Dermis microvascular lymphatic vessel endothelial cell (primary cell): ENCODE measurements at regions not wholly inside any gene's neighbourhood (a gene's known extent, or its start where the extent isn't known, plus 50 kb on each side); places are given as distances from the start of the nearest gene placed in this dataset.

Experiments used
- DNase-seq, 2 donors: peaks; one replicate each; pipeline versions ENCODE4 v3.0.0 to v3.0.0-alpha.2; 2010; ENCODE audit warnings: low read depth in 2 of 2

DNA sequence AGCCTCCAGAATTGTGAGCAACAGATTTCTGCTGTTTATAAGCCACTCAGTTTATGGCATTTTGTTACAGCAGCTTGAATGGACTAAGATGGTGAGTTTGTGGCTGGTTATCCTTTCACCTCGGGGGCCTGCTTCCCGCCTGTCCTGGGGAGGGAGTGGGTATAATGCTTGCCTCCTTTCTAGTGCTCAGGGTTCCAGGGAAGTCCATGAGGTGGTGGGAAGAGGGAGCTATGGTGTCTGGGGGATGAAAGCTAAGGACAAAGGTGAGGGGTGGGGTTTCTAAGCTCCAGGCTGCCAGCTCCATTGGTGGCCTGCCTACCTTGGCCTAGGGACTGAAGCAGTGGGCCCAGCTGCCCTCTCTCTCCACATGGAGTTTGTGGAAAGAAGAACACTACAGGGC is 50.2 kb upstream of the SDK2 start:
- DNase-seq, result no peak

DNA sequence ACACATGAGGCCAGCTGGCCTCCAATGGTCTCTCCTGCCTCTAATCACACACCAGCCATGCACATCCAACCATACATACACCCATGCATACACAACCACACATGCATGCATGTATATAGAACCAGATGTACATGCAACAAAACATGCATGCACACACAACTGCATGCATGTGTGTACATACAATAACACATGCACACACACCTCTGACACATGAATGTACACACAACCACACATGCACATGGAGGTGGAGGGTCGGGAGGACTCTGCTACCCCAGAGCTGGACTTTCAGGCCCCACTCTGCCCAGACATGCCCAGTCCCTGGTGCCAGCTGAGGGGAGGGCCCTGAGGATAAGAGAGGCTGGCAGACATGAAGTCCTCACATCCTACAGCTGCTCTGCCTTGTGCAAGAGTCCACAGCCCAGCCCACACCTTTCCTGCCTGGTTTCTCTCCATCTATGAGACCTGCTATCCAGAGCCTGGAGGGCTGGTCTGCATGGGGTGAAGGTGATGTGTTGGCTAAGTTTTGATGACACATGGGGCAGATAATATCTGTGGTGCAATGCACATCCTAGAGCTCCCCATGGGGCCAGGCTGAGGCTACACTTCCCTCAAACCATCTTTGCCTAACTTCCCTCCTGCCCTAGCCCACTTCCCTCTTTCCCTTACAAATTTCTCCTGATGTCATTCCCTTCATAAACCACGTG is 50.9 kb upstream of the SDK2 start:
- no peak for DNase-seq

DNA sequence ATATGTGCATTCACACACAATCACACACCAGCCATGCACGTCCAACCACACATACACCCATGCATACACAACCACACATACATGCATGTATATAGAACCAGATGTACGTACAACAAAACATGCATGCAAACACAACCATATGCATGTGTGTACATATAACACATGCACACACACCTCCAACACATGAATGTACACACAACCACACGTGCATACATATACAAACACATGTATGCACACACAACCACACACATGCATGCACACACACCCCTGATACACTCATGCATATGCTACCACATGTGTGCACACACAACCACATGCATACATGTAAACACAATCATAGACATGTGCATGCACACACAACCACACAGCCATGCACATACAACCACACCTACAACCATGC is 52.0 kb upstream of the SDK2 start:
- no peak for DNase-seq

DNA sequence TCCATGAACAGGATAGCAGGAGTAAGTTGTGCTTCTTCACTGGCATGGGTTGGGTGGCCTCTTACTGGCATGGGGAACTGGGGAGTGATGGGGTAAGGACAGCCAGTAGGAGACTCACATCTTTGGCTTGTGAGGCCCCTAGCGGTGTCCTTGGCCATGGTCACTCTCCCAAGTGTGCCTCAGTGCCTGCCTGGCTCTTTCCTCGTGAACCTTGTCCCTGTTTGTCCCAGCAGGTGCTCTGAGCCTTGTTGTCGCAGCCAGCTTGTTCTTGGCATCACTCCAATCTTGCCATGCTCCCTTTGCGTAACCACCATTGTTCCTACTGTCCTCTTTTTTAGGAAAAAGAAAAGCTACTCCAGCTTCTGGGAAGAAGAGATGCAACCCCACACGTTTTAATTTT is 53.6 kb upstream of the SDK2 start:
- no peak for DNase-seq

DNA sequence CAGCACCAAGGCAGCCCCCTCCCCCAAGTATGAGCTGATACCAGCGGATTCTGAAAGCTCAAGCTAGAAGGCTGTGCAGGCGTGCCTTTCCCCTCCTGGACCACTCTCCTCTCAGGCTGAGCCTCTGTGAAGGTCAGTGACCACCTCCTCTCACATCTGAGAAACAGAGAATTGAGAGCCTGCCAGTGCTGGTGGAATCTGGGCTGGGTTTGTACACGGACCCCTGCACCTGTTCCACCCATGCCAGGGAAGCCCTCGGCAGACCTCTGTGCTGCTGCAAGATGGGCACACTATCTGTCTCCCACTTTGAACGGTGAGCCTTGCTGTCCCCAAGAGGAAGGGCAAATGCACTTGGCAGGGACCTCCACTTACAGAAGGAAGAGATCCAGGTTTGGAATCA is 54.7 kb upstream of the SDK2 start:
- DNase-seq, result no peak

DNA sequence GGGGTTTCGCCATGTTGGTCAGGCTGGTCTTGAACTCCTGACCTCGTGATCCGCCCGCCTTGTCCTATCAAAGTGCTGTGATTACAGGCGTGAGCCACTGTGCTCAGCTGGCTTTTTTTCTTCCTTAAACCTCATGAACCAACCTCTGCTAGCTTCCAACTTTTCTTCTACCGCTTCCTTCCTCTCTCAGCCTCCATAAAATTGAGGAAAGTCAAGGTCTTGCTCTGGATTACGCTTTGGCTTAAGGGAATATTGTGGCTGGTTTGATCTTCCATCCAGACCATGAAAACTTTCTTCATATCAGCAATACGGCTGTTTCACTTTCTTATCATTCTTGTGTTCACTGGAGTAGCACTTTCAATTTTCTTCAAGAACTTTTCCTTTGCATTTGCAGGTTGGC is 57.5 kb upstream of the SDK2 start:
- no peak for DNase-seq

DNA sequence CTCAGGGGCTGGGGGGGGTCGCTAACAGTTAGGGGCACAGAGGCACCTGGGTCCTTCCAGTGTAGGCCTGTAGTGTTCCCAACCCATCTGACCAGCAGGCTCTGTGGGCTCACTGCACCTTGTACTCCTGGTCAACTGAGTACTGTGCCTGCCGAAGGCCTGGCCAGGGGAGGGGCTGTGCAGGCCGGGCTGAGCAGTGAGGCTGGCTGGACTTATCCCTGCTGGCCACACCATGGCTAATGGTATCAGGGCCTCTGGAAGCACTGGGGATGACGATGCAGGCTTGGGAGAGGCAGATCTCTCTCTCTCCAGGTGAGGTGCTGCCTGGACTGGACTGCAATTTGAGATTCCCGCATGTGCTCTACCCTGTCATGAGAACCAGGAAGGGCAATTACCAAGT is 58.9 kb upstream of the SDK2 start:
- no peak for DNase-seq

DNA sequence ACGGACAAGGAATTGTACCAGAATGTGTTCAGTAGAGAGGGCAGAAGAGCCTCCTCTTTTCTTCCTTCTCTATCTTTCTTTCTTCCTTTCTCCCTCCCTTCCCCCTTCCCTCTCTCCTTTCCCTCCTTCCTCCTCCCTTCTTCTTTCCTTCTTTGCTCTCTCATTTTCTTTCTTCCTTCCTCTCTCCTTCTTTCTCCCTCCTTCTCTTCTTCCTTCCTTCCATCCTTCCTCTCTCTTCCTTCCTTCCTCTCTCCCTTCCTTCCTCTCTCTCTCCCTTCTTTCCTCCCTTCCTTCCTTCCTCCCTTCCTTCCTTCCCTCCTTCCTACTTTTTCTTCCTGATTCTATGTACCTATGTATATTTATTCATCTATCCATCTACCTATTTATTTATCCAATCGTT is 59.7 kb upstream of the SDK2 start:
- no peak for DNase-seq

DNA sequence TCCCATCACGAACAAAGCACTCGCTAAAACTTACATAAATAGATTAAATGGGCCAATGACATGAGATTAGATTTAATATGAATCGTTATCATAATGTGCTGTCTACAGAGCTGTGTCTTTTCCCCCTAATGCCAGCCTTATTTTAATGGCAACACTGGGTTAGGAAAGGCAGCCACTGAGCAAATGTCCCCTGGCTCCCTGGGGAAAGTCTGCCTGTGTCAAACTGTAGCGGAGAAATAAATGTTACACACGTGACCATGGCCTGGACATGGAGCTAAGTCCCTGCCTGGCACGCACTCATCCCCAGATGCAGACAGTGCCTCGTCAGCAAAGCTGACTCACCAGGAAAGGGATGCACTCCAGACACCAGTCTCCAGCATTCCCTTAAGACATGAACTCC is 61.3 kb upstream of the SDK2 start:
- no peak for DNase-seq

DNA sequence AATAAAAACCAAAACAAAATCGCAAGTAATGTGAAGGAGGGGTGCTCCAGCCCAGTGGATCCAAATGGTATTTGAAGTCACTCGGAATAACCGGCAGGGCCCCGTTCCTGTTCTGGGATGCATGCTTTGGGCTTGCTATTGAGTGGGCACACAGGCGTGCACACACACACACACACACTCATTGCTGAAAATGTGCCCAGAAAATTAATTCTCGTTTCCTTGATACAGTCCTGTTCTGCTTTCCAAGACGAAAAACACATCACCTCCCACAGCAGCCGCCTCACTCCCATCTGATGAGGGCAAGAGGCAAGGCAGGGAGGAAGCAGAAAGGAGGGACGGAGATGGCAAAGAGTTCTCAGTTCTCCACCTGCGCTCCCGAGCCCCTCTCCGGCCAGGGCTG is 62.2 kb upstream of the SDK2 start:
- no peak for DNase-seq

DNA sequence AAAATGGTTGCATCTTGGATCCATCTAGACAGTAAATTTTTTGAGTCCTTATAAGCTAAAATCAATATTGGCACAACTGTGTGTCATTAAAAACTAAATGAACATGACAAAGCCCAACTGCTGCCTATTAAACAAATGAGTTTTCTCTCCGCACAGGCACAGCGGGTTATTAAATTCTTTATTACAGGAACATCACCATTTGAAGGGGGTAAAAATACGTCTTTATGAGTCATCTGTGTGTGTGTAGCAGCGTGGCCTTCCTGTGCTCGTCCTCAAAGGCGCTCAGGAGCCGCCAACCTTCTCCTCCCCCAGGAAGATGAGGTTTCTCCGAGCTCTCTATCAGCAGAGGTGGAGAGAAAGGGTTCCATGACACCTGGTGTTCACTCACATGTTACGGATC is 62.6 kb upstream of the SDK2 start:
- no peak for DNase-seq

DNA sequence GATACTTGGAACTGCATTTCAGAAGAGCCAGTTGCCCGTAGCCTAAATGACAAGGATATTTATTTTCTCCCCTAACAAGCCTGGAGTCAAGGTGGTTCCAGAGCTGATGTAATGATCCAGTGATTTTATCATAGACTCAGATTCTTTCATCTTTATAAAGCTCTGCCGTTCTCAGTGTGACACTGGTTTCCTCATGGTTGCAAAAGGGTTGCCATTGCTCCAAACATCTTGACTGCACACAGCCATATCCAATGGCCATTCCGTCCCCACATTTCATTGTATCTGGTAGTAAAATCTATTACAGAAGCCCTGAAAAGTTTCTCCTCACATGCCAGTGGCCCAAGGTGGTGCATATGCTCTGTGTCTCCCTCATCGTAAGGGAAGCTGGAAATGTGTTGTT is 63.1 kb upstream of the SDK2 start:
- DNase-seq, result no peak

DNA sequence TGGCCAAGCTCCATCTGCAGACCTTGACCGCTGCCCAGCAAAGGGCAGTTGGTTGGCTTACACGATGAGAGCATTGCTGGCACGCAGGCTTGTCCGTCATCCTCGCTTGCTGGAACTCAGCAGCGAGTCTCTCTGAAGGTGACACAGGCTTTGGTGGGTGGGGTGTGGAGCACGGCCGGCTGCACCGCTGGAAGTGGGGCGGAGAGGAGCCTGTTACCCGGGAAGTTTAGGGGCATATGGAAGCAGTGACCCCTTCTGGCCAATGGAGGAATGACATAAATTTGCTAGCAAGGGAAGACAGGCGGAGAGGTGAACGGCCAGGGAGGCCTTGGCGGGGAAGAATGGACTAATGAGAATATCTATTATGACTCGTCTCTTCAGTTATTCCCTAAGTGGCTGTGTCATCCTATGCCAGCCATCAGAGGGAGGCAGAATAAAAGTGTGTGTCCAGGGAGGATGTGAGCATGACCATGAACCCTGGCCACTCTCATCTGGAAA is 65.9 kb upstream of the SDK2 start:
- peak; percentile 17 to 28 for DNase-seq

DNA sequence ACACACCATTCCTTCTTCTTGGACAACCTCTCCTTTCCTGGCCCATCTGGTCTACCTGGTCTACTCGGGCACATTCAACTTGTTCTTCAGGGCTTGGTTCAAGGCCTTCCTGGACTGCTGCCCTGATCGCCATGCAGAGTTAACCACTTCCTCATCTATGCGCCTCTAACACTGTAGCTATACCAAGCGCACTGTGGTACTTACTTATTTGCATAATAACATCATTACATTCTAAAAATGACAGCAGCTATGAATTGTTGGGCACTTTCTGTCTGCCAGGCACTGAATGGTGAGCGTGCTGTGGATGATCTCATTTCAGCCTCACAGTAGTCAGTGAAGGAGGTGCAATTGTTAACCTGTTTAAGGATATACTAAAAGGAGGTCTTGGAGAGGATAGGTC is 66.9 kb upstream of the SDK2 start:
- DNase-seq, result no peak

DNA sequence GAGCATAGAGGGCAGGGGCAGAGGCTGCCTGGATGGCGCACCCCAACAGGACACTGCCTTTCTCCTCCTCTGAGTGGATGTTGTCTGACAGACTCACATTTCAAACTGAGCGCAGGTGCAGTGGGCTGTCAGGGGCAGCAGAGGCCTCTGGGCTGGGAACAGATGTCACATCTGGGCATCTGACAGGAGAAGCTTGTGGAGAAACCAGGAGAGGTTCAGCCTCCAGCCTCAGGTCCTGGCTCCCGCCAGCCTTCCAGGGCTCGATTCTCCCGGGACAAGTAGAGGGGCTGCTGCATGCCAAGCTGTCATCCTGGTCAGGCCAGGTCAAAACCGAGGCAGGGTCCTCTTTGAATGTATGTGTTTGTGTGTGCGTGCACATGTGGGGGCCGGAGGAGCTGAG is 67.7 kb upstream of the SDK2 start:
- no peak for DNase-seq

DNA sequence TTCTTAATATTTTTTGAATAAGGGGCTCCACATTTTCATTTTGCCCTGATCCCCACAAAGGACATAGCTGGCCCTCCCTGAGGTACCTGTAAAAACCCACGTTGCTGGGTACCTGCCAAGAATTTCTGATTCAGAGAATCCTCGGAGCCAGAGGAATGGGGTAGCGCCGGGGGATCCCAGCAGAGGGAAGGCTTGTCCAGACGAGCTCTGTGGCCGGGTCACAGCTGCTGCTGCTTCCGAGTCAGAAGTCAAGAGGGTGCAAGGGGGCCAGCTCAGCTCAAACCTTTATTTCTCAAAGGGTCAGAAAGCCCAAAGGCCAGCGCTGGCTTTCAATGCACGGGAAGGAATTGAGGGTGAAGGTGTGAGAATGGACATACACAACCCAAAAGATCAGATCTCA is 68.9 kb upstream of the SDK2 start:
- DNase-seq, result no peak

DNA sequence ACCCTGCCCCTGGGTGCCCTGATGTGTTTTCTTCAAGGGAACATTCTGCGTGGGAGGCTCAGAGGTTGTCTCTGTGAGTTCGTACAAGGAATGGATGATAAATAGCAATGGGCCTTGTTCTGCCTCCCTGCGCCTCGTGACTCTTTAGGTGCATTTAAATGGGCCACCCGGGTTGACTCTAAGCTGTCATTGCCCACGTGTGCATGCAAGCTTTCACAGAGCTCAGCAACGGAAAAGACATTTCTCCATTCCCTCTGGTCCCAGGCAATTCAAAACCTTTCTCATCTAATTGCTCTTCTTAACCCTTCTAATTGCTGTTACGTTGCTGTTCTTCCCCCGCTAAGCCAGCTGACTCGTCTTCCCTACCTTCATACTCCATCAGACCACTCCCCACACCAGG is 71.5 kb upstream of the SDK2 start:
- DNase-seq, result no peak

DNA sequence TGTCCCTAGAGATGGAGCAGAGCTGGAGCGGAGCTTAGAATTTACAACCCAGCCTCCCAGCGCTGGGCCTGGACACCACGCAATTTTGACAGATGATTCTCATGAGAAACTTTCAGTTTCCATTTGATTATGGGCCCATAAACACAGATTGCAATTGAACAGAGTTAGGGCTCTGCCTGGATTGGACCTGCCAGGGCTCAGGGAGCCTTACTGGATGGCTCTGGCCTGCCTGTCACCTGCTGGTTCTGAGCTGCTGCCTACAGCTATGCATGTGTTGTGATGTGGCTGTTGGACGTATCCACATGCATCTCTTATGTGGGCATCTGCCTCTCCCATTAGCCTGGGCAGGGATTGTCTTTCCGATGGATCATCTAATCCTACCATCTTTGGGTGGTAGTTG is 73.4 kb upstream of the SDK2 start:
- no peak for DNase-seq

DNA sequence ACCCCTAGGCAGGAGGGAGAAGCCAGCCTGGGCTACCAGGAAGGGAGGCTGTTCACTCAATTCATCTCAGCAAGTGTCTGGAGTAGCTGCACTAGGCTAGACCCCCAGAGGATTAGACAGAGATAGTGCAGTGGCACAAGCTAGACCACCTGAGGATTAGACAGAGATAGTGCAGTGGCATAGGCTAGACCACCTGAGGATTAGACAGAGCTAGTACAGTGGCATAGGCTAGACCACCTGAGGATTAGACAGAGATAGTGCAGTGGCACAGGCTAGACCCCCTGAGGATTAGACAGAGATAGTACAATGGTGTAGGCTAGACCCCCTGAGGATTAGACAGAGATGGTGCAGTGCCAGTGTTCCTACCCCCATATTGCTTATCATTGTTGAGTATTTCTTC is 74.1 kb upstream of the SDK2 start:
- no peak for DNase-seq

DNA sequence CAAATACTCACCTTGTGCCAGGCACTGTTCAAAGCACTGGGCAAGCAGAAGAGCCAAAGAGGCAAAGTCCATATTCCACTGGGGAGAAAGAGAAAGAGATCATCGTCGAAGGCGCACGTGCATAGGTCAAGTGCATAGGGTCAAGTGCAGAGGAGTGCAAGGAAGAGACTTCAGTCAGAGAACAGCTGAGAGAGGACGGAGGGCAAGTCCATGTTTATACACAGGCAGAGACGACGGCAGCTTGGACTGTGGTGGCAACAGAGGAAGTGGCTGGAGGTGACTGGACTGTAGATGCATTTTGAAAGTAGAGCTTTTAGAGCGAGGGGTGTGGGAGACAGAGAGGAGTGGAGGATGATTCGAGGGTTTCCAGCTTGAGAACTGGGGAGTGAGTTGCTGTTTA is 74.7 kb upstream of the SDK2 start:
- DNase-seq, result no peak

DNA sequence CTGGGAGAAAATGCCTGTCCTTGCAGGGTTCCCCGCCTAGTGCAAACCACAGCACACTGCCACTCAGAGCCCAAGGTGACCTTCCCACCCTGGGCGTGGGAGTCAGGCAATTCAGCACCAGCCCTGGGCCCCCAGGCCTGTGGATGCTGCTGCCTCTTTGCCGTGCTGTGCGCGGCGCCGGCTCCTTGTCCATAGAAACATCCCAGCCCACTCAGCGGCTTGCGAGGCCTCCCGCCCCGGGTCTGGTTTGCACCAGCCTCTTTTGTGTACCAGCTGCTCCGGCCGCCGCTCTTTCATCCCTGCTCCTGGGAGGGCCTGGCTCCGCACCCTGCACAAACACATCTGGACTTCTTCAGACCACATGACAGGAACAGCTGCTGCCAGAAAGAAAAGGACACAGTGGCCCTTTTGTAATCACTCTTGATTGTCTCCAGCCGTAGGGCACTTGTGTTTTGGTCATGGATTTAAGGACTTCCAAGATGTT is 75.4 kb upstream of the SDK2 start:
- no peak for DNase-seq

DNA sequence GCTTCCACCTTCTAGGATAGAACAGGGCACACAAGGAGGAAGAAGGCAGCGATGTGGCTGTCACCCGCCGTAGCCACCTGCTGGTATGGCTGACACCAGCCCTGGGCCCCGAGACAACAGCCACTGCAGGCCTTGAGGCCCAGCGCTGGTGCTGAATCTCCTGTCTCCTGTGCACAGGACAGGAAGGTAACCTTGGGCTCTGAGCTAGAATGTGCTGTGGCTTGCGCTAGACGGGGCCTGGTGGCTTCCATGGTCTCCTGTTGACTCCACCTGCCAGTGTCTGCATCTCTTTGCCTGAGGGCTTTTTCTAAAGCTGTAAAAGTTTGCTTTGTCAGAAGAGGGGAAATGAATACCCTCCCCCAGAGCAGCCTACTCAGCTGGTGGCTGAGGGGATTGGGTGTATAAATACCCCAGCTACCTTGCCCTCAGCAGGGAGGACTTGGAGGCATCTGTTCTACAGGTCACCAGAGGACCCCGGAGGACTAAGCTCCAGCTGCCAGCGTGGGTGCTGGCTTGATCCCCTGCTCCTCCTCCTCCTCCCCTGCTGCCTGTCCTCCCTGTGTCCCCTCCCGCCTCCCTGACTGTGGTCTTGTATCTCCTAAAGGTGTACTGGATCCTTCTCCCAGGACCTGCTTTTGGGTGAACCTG is 76.1 kb upstream of the SDK2 start:
- no peak for DNase-seq

DNA sequence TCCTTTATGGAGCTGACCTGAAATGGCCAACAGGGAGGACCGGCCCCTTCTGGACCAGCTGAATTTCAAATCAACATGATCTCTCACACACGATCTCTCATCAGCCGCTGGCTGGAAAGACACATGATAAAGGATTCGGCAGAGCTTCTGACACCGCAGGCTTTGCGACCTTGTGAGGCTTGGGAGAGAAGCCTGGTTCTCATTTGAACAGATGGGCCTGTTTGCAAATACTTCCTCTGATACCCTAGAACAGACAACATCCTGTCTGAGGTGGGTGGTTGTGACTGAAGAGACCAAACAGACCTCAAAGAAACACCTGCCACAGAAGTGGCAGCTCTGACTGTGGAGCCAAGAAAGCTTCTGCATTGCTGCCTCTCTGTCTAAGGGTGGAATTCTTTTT is 77.9 kb upstream of the SDK2 start:
- no peak for DNase-seq

DNA sequence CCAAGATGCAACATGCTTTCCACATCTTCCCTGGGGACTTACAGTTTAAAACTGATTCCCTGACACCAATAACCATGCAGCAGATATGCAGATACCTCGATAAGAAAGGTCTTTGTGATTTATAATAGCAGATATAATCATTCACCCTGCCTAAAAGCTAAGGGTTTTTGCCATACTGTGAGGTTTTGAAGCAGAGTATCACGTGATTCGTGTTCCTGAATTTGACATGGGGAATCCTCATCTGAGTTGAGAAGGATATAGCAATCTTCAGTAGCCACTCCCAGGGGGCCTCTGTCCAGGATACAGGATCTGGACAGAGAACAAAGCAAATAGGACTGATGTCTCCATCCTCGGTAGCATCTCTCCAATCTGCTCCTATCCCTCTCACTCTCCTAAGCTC is 79.1 kb upstream of the SDK2 start:
- DNase-seq, result no peak
